ENCODE measurements at regions not wholly inside any gene's neighbourhood (a gene's known extent, or its start where the extent isn't known, plus 50 kb on each side); places are given as distances from the start of the nearest gene placed in this dataset.

DNA sequence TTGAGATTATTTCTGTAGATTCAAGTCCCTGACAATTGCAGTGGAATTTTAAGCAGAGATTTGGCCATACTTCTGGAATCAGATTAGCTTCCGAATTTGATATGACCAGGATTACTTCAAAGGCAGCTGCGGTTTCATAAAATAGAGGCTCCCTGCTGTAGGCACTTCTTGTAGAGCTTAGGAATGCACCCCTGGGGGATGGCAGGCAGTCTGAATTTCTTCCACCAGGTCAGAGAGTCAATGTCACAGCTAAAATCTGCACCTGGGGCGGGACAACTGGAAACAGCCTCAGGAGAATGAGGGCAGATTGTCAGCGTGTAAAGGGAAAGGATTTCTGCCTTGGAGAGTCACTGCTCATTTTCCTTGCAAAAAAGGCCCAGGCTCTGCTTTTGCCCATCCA is 182.6 kb downstream of the ARRDC4 start:
- no peak overlapping the region for H3K4me2 ChIP-seq
- no peak for FAIRE-seq
- no peak for ATAC-seq
- ChIA-PET POLR2A (no interaction called here), CTCF (interaction anchor here (1.2 kb wide), 1 partner anchor 35 kb away, joined by 3 read pairs; no protein-coding TSS in a partner anchor)
- H3K4me3 ChIP-seq, result no peak overlapping the region
- no peaks in the 10 kb centered on the region for H3K4me1 ChIP-seq
- WGBS (ENCODE audit: missing lambda C conversion rate), result 22% methylated on average over 4 of the region's 4 CpGs
- H3K9me3 ChIP-seq, result no peaks in the 10 kb centered on the region
- no peak for DNase-seq (ENCODE audit: low read depth in 1 of 2, low spot score in 1 of 2)
- TF ChIP-seq, protein P1, sequence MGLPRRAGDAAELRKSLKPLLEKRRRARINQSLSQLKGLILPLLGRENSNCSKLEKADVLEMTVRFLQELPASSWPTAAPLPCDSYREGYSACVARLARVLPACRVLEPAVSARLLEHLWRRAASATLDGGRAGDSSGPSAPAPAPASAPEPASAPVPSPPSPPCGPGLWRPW (IDR thresholded peaks at IDR 0.05), result no peak
- no peak for TF ChIP-seq SMC3 (IDR thresholded peaks at IDR 0.05)
- H3K27ac ChIP-seq, result no peak overlapping the region

- CTCF ChIA-PET, result no interaction called here
- WGBS (ENCODE audit: missing lambda C conversion rate), result 3% methylated on average over 2 of the region's 2 CpGs
- ATAC-seq, result no peak
These were observed 183.9 kb downstream of the ARRDC4 start for GRCh38 chr15:98144388-98144787.

GRCh38 chr15:98146031-98146820 is 185.7 kb downstream of the ARRDC4 start:
- Histone ChIP-seq H3K4me2 (no peak overlapping the region), H3K9me3 (no peaks in the 10 kb centered on the region), H3K27ac (no peak overlapping the region), H3K4me1 (no peaks in the 10 kb centered on the region), H3K4me3 (no peak overlapping the region)
- DNase-seq (ENCODE audit: low read depth in 1 of 2, low spot score in 1 of 2) (no peak), FAIRE-seq (no peak), ATAC-seq (no peak)
- WGBS (ENCODE audit: missing lambda C conversion rate), result 15% methylated on average over 17 of the region's 17 CpGs
- CTCF ChIA-PET, result no interaction called here
- POLR2A ChIA-PET, result no interaction called here
- no peak for TF ChIP-seq RFX5 (IDR thresholded peaks at IDR 0.05)
- TF ChIP-seq, protein P2, sequence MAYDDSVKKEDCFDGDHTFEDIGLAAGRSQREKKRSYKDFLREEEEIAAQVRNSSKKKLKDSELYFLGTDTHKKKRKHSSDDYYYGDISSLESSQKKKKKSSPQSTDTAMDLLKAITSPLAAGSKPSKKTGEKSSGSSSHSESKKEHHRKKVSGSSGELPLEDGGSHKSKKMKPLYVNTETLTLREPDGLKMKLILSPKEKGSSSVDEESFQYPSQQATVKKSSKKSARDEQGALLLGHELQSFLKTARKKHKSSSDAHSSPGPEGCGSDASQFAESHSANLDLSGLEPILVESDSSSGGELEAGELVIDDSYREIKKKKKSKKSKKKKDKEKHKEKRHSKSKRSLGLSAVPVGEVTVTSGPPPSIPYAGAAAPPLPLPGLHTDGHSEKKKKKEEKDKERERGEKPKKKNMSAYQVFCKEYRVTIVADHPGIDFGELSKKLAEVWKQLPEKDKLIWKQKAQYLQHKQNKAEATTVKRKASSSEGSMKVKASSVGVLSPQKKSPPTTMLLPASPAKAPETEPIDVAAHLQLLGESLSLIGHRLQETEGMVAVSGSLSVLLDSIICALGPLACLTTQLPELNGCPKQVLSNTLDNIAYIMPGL (CRISPR knock-in tag; IDR thresholded peaks at IDR 0.05; ENCODE audit: borderline replicate concordance), result no peak
- TF ChIP-seq, protein P1 (IDR thresholded peaks at IDR 0.05), result no peak
- no peak for TF ChIP-seq ZNF302 (CRISPR knock-in tag; IDR thresholded peaks at IDR 0.05)
- TF ChIP-seq RCOR1 (IDR thresholded peaks at IDR 0.05; ENCODE audit: low read depth, low read length), result no peak
- TF ChIP-seq SMC3 (IDR thresholded peaks at IDR 0.05), result no peak
- no peak for TF ChIP-seq POLR2A (IDR thresholded peaks at IDR 0.05; ENCODE audit: low read length)
- no peak for TF ChIP-seq ZFP36 (IDR thresholded peaks at IDR 0.05; ENCODE audit: borderline replicate concordance, partially characterized antibody)
- TF ChIP-seq, protein P3, sequence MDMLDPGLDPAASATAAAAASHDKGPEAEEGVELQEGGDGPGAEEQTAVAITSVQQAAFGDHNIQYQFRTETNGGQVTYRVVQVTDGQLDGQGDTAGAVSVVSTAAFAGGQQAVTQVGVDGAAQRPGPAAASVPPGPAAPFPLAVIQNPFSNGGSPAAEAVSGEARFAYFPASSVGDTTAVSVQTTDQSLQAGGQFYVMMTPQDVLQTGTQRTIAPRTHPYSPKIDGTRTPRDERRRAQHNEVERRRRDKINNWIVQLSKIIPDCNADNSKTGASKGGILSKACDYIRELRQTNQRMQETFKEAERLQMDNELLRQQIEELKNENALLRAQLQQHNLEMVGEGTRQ (IDR thresholded peaks at IDR 0.05), result no peak
- no peak for TF ChIP-seq JUNB (IDR thresholded peaks at IDR 0.05)
- no peak for TF ChIP-seq CBX8 (IDR thresholded peaks at IDR 0.05)
- no peak for TF ChIP-seq HOXB13 (CRISPR knock-in tag; IDR thresholded peaks at IDR 0.05; ENCODE audit: low read depth)
- no peak for TF ChIP-seq MAZ (IDR thresholded peaks at IDR 0.05; ENCODE audit: borderline replicate concordance, low read depth, low read length)
- no peak for TF ChIP-seq NPAS2 (CRISPR knock-in tag; IDR thresholded peaks at IDR 0.05; ENCODE audit: borderline replicate concordance)

More at GRCh38 chr15:98144388-98144787, 183.9 kb downstream of the ARRDC4 start:
- POLR2A ChIA-PET, result no interaction called here
- Histone ChIP-seq H3K4me3 (no peak overlapping the region), H3K4me1 (no peaks in the 10 kb centered on the region), H3K9me3 (no peaks in the 10 kb centered on the region), H3K27ac (no peak overlapping the region), H3K4me2 (no peak overlapping the region)
- TF ChIP-seq MYC (IDR thresholded peaks at IDR 0.05; ENCODE audit: borderline replicate concordance, low read length), result no peak
- TF ChIP-seq MAX (IDR thresholded peaks at IDR 0.05), result no peak
- TF ChIP-seq CHD4 (IDR thresholded peaks at IDR 0.05; ENCODE audit: borderline replicate concordance), result no peak
- no peak for TF ChIP-seq TFCP2L1 (CRISPR knock-in tag; IDR thresholded peaks at IDR 0.05)
- TF ChIP-seq ZC3H11A (IDR thresholded peaks at IDR 0.05), result no peak
- TF ChIP-seq, protein P1 (IDR thresholded peaks at IDR 0.05), result no peak
- TF ChIP-seq JUN (IDR thresholded peaks at IDR 0.05), result no peak
- no peak for TF ChIP-seq ZFP36 (IDR thresholded peaks at IDR 0.05; ENCODE audit: borderline replicate concordance, partially characterized antibody)
- TF ChIP-seq PHF8 (IDR thresholded peaks at IDR 0.05; ENCODE audit: borderline replicate concordance, low read depth), result no peak
- no peak for TF ChIP-seq RAD21 (conservative IDR thresholded peaks at IDR 0.05 in 1 of 2, IDR thresholded peaks at IDR 0.05 in 1 of 2)
- TF ChIP-seq ZSCAN20 (CRISPR knock-in tag; IDR thresholded peaks at IDR 0.05), result no peak
- TF ChIP-seq, protein P2 (CRISPR knock-in tag; IDR thresholded peaks at IDR 0.05; ENCODE audit: borderline replicate concordance), result no peak
- TF ChIP-seq RARB (CRISPR knock-in tag; IDR thresholded peaks at IDR 0.05), result no peak
- TF ChIP-seq CEBPB (IDR thresholded peaks at IDR 0.05), result no peak
- FAIRE-seq (no peak), DNase-seq (ENCODE audit: low read depth in 1 of 2, low spot score in 1 of 2) (no peak)

Data from A549 (cell line).